ENCODE measurements at regions not wholly inside any gene's neighbourhood (a gene's known extent, or its start where the extent isn't known, plus 50 kb on each side); places are given as distances from the start of the nearest gene placed in this dataset.
A peak's percentile ranks its signal among the peaks of the same experiment; 100 is the strongest.
"Not testable (repeated sequence)": the region's sequence is repeated elsewhere in the genome, so short reads cannot be mapped to it uniquely, and the experiment has no call there.

DNA sequence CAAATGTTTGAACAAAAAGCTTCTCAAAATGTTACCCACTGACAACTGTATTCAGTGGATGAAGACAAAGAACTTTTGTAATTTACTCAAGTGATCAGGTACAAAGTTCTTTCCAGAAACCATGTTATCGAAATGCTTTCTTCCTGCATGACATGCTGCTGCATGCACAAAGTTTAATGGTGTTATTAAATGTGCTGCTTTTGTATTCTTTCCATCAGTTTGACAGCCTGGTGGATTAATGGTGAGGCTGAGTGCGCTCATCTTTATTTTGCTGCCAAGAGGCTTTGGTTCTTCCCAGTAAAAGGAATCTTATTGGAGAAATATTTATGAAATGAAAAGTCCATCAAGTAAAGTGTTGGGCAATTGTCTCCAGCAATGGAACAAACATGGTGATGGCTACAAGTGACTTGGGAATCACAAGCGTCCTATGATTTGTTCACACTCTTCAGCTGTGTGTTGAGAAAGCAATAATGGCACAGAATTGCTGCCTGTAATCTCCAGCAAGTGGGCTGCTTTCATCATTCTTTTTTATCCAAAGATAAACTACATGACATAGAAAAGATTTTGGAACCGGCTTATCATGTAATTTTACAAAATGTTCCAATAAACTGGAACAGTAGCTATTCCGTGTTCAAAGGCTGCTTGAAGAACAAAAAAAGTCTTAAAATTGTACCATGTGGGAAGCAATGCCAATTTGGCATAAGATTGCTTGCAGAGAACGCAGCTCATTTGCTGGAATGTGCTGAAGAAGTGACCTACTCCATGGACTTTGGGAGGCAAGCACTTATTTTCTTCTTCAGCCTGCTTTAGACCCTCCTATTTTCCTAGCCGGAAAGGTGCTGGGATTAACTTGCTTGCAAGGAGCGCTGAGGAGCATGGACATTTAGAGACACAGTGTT, 153.1 kb downstream of the HSD17B3 start:
- Histone ChIP-seq H2AFZ (ENCODE audit: low read length) (no peak overlapping the region), H4K20me1 (ENCODE audit: control insufficient read depth, extremely low read depth, insufficient read depth, low read length) (no peaks in the 10 kb centered on the region), H3K27ac (ENCODE audit: insufficient read depth, low read length) (no peak overlapping the region), H3K4me1 (ENCODE audit: control insufficient read depth, extremely low read depth, insufficient read depth, low read length) (no peaks in the 10 kb centered on the region), H3K4me3 (replicated peaks in 1 of 4; ENCODE audit: control extremely low read depth in 1 of 4, insufficient read depth in 1 of 4, low read depth in 3 of 4, low read length in 4 of 4) (no peak overlapping the region), H3K79me2 (ENCODE audit: control insufficient read depth, insufficient read depth, low read length) (no peaks in the 10 kb centered on the region), H3K9me3 (ENCODE audit: control insufficient read depth, insufficient read depth, low read depth, low read length) (no peaks in the 10 kb centered on the region), H3K27me3 (ENCODE audit: control insufficient read depth, insufficient read depth, low read length) (peaks cover 5% of the 10 kb centered on the region), H3K36me3 (ENCODE audit: control insufficient read depth, insufficient read depth, low read length) (no peaks in the 10 kb centered on the region), H3K4me2 (ENCODE audit: extremely low read depth, insufficient read depth, low read length) (no peak overlapping the region), H3K9ac (ENCODE audit: insufficient read depth, low read length) (no peak overlapping the region)
- DNase-seq (ENCODE audit: low read depth in 2 of 2) = peak in 1 of 2 donors; percentile 36
- TF ChIP-seq EZH2 (IDR thresholded peaks at IDR 0.05; ENCODE audit: low read length, missing control alignments) = no peak
- TF ChIP-seq, protein P1, sequence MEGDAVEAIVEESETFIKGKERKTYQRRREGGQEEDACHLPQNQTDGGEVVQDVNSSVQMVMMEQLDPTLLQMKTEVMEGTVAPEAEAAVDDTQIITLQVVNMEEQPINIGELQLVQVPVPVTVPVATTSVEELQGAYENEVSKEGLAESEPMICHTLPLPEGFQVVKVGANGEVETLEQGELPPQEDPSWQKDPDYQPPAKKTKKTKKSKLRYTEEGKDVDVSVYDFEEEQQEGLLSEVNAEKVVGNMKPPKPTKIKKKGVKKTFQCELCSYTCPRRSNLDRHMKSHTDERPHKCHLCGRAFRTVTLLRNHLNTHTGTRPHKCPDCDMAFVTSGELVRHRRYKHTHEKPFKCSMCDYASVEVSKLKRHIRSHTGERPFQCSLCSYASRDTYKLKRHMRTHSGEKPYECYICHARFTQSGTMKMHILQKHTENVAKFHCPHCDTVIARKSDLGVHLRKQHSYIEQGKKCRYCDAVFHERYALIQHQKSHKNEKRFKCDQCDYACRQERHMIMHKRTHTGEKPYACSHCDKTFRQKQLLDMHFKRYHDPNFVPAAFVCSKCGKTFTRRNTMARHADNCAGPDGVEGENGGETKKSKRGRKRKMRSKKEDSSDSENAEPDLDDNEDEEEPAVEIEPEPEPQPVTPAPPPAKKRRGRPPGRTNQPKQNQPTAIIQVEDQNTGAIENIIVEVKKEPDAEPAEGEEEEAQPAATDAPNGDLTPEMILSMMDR (conservative IDR thresholded peaks at IDR 0.05 in 1 of 2, IDR thresholded peaks at IDR 0.05 in 1 of 2; ENCODE audit: low read depth in 1 of 2, low read length in 2 of 2) = no peak

DNA sequence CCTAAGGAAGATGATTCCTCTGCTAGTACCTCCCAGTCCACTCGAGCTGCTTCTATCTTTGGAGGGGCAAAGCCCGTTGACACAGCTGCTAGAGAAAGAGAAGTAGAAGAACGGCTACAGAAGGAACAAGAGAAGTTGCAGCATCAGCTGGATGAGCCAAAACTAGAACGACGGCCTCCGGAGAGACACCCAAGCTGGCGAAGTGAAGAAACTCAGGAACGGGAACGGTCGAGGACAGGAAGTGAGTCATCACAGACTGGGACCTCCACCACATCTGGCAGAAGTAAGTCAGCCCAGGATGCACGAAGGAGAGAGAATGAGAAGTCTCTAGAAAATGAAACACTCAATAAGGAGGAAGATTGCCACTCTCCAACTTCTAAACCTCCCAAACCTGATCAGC, 154.9 kb downstream of the HSD17B3 start:
- not testable (repeated sequence) for H3K9me3 ChIP-seq (ENCODE audit: control insufficient read depth, insufficient read depth, low read depth, low read length); H4K20me1 ChIP-seq (ENCODE audit: control insufficient read depth, extremely low read depth, insufficient read depth, low read length); H3K4me2 ChIP-seq (ENCODE audit: extremely low read depth, insufficient read depth, low read length); H3K27ac ChIP-seq (ENCODE audit: insufficient read depth, low read length); H3K79me2 ChIP-seq (ENCODE audit: control insufficient read depth, insufficient read depth, low read length); H3K4me3 ChIP-seq (replicated peaks in 1 of 4; ENCODE audit: control extremely low read depth in 1 of 4, insufficient read depth in 1 of 4, low read depth in 3 of 4, low read length in 4 of 4); H3K27me3 ChIP-seq (ENCODE audit: control insufficient read depth, insufficient read depth, low read length); H3K4me1 ChIP-seq (ENCODE audit: control insufficient read depth, extremely low read depth, insufficient read depth, low read length); H3K9ac ChIP-seq (ENCODE audit: insufficient read depth, low read length); DNase-seq (ENCODE audit: low read depth in 2 of 2); H3K36me3 ChIP-seq (ENCODE audit: control insufficient read depth, insufficient read depth, low read length); H2AFZ ChIP-seq (ENCODE audit: low read length)

DNA sequence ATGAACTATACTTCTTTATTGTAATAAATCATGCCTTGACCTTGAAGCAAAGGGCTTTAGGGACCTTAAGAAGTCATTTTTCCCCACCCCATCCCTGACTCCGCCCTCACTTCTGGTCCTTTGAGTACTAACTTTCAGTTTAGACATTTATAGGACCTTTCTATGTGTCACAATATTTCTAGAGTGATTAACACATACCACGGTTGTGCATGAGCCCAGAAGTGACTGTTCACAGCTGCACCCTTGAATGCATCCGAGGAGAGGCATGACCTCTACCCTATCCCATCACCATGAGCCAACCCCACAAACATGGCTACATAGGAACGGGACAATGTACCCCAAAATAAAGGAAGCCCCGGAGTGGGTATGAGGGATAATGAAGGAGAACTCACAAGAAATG, 160.3 kb downstream of the HSD17B3 start:
- Histone ChIP-seq H3K79me2 (ENCODE audit: control insufficient read depth, insufficient read depth, low read length) (no peaks in the 10 kb centered on the region), H3K9me3 (ENCODE audit: control insufficient read depth, insufficient read depth, low read depth, low read length) (no peaks in the 10 kb centered on the region), H3K27ac (ENCODE audit: insufficient read depth, low read length) (no peak overlapping the region), H3K4me2 (ENCODE audit: extremely low read depth, insufficient read depth, low read length) (no peak overlapping the region), H3K9ac (ENCODE audit: insufficient read depth, low read length) (no peak overlapping the region), H3K36me3 (ENCODE audit: control insufficient read depth, insufficient read depth, low read length) (no peaks in the 10 kb centered on the region), H4K20me1 (ENCODE audit: control insufficient read depth, extremely low read depth, insufficient read depth, low read length) (no peaks in the 10 kb centered on the region), H2AFZ (ENCODE audit: low read length) (no peak overlapping the region), H3K27me3 (ENCODE audit: control insufficient read depth, insufficient read depth, low read length) (no peaks in the 10 kb centered on the region), H3K4me3 (replicated peaks in 1 of 4; ENCODE audit: control extremely low read depth in 1 of 4, insufficient read depth in 1 of 4, low read depth in 3 of 4, low read length in 4 of 4) (no peak overlapping the region), H3K4me1 (ENCODE audit: control insufficient read depth, extremely low read depth, insufficient read depth, low read length) (peaks cover 36% of the 10 kb centered on the region)
- TF ChIP-seq, protein P1 (conservative IDR thresholded peaks at IDR 0.05 in 1 of 2, IDR thresholded peaks at IDR 0.05 in 1 of 2; ENCODE audit: low read depth in 1 of 2, low read length in 2 of 2) = no peak
- no peak for TF ChIP-seq EZH2 (IDR thresholded peaks at IDR 0.05; ENCODE audit: low read length, missing control alignments)
- peak in 1 of 2 donors; percentile 55 for DNase-seq (ENCODE audit: low read depth in 2 of 2)
